Mesendoderm (in vitro differentiated cells): ENCODE measurements at regions not wholly inside any gene's neighbourhood (a gene's known extent, or its start where the extent isn't known, plus 50 kb on each side); places are given as distances from the start of the nearest gene placed in this dataset.
A peak's percentile ranks its signal among the peaks of the same experiment; 100 is the strongest.

Experiments used
- DNase-seq: peaks from one replicate; pipeline ENCODE4 v3.0.0; 2013
- H2AK5ac ChIP-seq: 2 replicates; pipeline ENCODE4 v1.6.1; 2013; ENCODE audit warnings: low read length, inconsistent platforms
- H2BK120ac ChIP-seq: 2 replicates; pipeline ENCODE4 v1.6.1; 2013; ENCODE audit warnings: low read depth, mild to moderate bottlenecking, low read length, moderate library complexity, mixed read lengths
- H2BK15ac ChIP-seq: replicated peaks from 2 replicates; pipeline ENCODE4 v1.6.1; 2013; ENCODE audit warnings: low read depth, mild to moderate bottlenecking, moderate library complexity
- H2BK5ac ChIP-seq: 2 replicates; pipeline ENCODE4 v1.6.1; 2013; ENCODE audit warnings: low read length, inconsistent platforms
- H3K18ac ChIP-seq: 2 replicates; pipeline ENCODE4 v1.6.1; 2013; ENCODE audit warnings: mild to moderate bottlenecking, low read length, mixed read lengths
- H3K23ac ChIP-seq: one replicate; pipeline ENCODE4 v1.6.1; 2013; ENCODE audit warnings: low read length
- H3K27ac ChIP-seq: 2 replicates; pipeline ENCODE4 v1.5.1; 2013; ENCODE audit warnings: low read depth, mild to moderate bottlenecking, inconsistent platforms, low read length, moderate library complexity
- H3K27me3 ChIP-seq: 2 replicates; pipeline ENCODE4 v1.6.1; 2013; ENCODE audit warnings: low read length, control low read depth, mild to moderate bottlenecking, inconsistent platforms; ENCODE audit not compliant: insufficient read depth, poor library complexity
- H3K36me3 ChIP-seq: 2 replicates; pipeline ENCODE4 v1.6.1; 2013; ENCODE audit warnings: low read length, inconsistent platforms; ENCODE audit not compliant: control insufficient read depth, insufficient read depth
- H3K4ac ChIP-seq: one replicate; pipeline ENCODE4 v1.6.1; 2013; ENCODE audit warnings: low read depth, mild to moderate bottlenecking, low read length, moderate library complexity
- H3K4me1 ChIP-seq: 2 replicates; pipeline ENCODE4 v1.6.1; 2013; ENCODE audit warnings: low read depth, low read length, inconsistent platforms; ENCODE audit not compliant: control insufficient read depth
- H3K4me2 ChIP-seq: 2 replicates; pipeline ENCODE4 v1.6.1; 2013; ENCODE audit warnings: low read length
- H3K4me3 ChIP-seq: 2 replicates; pipeline ENCODE4 v1.5.1; 2013; ENCODE audit warnings: mild to moderate bottlenecking, low read length
- H3K56ac ChIP-seq: one replicate; pipeline ENCODE4 v1.6.1; 2013; ENCODE audit warnings: low read length
- H3K79me1 ChIP-seq: 2 replicates; pipeline ENCODE4 v1.6.1; 2013; ENCODE audit warnings: low read length, inconsistent platforms
- H3K79me2 ChIP-seq: 2 replicates; pipeline ENCODE4 v1.6.1; 2013; ENCODE audit warnings: mild to moderate bottlenecking, low read length; ENCODE audit not compliant: control insufficient read depth, insufficient read depth
- H3K9ac ChIP-seq: 2 replicates; pipeline ENCODE4 v1.6.1; 2013; ENCODE audit warnings: low read length, inconsistent platforms
- H4K5ac ChIP-seq: one replicate; pipeline ENCODE4 v1.6.1; 2013; ENCODE audit warnings: low read length
- H4K8ac ChIP-seq: one replicate; pipeline ENCODE4 v1.6.1; 2013; ENCODE audit warnings: low read depth, mild to moderate bottlenecking, control low read depth, low read length, moderate library complexity
- WGBS: extraction: QIAGEN DNeasy Blood & Tissue Kit; methylation state at CpG from one replicate; pipeline ENCODE4 v1.1.7; 2013; ENCODE audit warnings: low lambda C conversion rate, missing lambda C conversion rate; ENCODE audit not compliant: insufficient coverage; ENCODE audit errors: extremely low coverage; 5-methylcytosine and 5-hydroxymethylcytosine counted together

DNA sequence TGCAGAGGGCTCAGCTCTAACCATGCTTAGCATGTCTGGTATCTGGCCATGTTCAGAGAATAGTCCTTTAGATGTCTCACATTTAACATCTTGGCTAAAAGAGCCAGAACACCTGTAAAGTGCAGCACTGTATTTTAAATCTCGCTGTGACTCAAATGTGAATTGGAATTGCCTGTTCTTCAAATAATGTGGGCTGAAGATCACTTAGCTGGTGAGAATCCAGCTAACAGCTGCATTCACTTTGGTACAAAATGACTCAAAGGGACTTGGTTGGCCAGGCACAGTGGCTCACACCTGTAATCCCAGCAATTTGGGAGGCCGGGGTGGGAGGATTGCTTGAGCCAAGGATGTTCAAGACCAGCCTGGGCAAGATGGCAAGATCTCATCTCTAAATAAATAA lies 63.5 kb upstream of the PLAC8 start:
- H3K79me2 ChIP-seq = no peaks in the 10 kb centered on the region
- H3K9ac ChIP-seq = no peak overlapping the region
- H3K36me3 ChIP-seq = no peaks in the 10 kb centered on the region
- H2BK15ac ChIP-seq = no peak overlapping the region
- no peak overlapping the region for H2BK5ac ChIP-seq
- no peaks in the 10 kb centered on the region for H3K79me1 ChIP-seq
- no peak overlapping the region for H2AK5ac ChIP-seq
- DNase-seq = no peak
- no peaks in the 10 kb centered on the region for H3K4me1 ChIP-seq
- no peak overlapping the region for H3K27ac ChIP-seq
- H4K5ac ChIP-seq = no peak overlapping the region
- no peak overlapping the region for H2BK120ac ChIP-seq
- H3K4ac ChIP-seq = no peak overlapping the region
- no CpG with 5 or more reads among the region's 2 CpGs for WGBS
- H3K23ac ChIP-seq = no peak overlapping the region
- no peak overlapping the region for H3K56ac ChIP-seq
- no peaks in the 10 kb centered on the region for H3K27me3 ChIP-seq
- no peak overlapping the region for H3K18ac ChIP-seq
- H3K4me3 ChIP-seq = no peak overlapping the region
- H3K4me2 ChIP-seq = no peak overlapping the region
- no peak overlapping the region for H4K8ac ChIP-seq

DNA sequence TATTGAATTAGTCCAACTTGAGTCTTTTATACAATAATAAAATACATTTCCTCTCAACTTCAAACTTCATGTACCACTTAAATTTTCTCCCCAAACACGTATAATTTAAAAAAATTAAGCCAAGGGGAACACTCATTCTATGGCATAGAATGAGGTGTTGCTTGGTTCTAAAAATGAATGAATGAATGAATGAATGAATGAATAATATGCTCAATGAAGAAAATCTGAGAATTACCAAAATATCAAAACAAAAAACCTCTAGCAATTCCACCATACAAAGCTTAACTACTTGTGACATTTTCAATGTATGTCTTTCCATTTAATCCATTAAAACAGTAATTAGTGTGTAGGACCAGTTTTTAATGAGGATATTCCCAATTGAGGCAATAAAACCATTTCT lies 62.7 kb upstream of the PLAC8 start:
- H3K27me3 ChIP-seq = no peaks in the 10 kb centered on the region
- H3K4ac ChIP-seq = no peak overlapping the region
- H4K8ac ChIP-seq = no peak overlapping the region
- no peak overlapping the region for H3K18ac ChIP-seq
- H3K56ac ChIP-seq = no peak overlapping the region
- H3K79me2 ChIP-seq = no peaks in the 10 kb centered on the region
- H3K79me1 ChIP-seq = no peaks in the 10 kb centered on the region
- H2AK5ac ChIP-seq = no peak overlapping the region
- H4K5ac ChIP-seq = no peak overlapping the region
- no peaks in the 10 kb centered on the region for H3K4me1 ChIP-seq
- H3K4me2 ChIP-seq = no peak overlapping the region
- H2BK120ac ChIP-seq = no peak overlapping the region
- H3K23ac ChIP-seq = no peak overlapping the region
- 0% methylated on average over 1 of the region's 1 CpG for WGBS
- H3K4me3 ChIP-seq = no peak overlapping the region
- no peak overlapping the region for H3K27ac ChIP-seq
- no peak overlapping the region for H2BK5ac ChIP-seq
- H3K9ac ChIP-seq = no peak overlapping the region
- H2BK15ac ChIP-seq = no peak overlapping the region
- no peaks in the 10 kb centered on the region for H3K36me3 ChIP-seq
- DNase-seq = no peak

DNA sequence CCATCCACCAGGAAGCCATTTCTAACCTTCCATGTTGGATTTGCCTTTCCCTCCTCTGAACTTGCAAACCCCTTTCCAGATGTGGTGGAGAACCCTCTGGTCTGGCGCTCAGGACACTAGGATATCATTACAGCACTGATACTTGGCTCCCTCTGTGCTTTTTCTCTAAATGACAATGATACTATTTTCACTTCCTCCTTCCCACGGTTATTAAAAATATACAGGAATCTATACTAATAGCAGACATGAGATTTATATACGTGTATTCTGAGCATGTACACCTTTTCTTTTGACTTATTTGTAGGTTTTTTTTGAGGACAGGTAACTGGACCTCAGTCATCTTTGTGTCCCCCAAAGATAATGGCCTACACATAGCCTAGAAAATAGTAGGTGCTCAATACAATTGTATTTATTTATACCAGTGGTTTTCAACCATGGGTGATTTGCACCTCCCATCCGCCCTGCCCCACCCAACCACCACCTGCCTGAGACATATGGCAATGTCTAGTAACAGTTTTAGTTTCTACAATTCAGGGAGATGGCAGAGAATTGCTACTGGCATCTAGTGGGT lies 60.4 kb upstream of the PLAC8 start:
- Histone ChIP-seq H2BK15ac (no peak overlapping the region), H2BK120ac (no peak overlapping the region), H3K27me3 (no peaks in the 10 kb centered on the region), H3K56ac (no peak overlapping the region), H4K8ac (no peak overlapping the region), H2AK5ac (no peak overlapping the region), H3K4me1 (no peaks in the 10 kb centered on the region), H3K27ac (no peak overlapping the region), H3K4me2 (no peak overlapping the region), H3K23ac (no peak overlapping the region), H3K79me2 (no peaks in the 10 kb centered on the region), H3K4ac (no peak overlapping the region), H3K18ac (no peak overlapping the region), H3K36me3 (no peaks in the 10 kb centered on the region), H2BK5ac (no peak overlapping the region), H3K4me3 (no peak overlapping the region), H4K5ac (no peak overlapping the region), H3K79me1 (no peaks in the 10 kb centered on the region), H3K9ac (no peak overlapping the region)
- WGBS = no CpG with 5 or more reads among the region's 4 CpGs
- DNase-seq = no peak

DNA sequence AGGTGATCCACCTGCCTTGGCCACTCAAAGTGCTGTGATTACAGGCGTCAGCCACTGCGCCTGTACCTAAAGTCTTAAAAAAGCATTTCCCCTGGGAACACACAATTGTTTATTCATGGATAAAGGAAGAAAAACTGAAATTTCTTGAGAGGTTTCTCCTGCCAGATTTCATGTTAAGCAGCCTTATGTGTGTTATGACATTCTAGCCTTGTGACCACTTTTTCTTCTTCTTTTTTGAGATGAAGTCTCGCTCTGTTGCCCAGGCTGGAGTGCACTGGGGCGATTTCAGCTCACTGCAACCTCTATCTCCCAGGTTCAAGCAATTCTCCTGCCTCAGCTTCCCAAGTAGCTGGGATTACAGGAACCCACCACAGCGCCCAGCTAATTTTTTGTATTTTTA lies 57.8 kb upstream of the PLAC8 start:
- H3K9ac ChIP-seq = no peak overlapping the region
- H3K4me3 ChIP-seq = no peak overlapping the region
- H3K56ac ChIP-seq = no peak overlapping the region
- no peak overlapping the region for H3K4ac ChIP-seq
- WGBS = no CpG with 5 or more reads among the region's 5 CpGs
- no peaks in the 10 kb centered on the region for H3K4me1 ChIP-seq
- no peak overlapping the region for H3K23ac ChIP-seq
- H2BK15ac ChIP-seq = no peak overlapping the region
- no peak overlapping the region for H3K27ac ChIP-seq
- no peaks in the 10 kb centered on the region for H3K36me3 ChIP-seq
- no peak for DNase-seq
- H3K18ac ChIP-seq = no peak overlapping the region
- no peak overlapping the region for H2AK5ac ChIP-seq
- no peak overlapping the region for H3K4me2 ChIP-seq
- H3K79me2 ChIP-seq = no peaks in the 10 kb centered on the region
- no peaks in the 10 kb centered on the region for H3K27me3 ChIP-seq
- H2BK5ac ChIP-seq = no peak overlapping the region
- no peak overlapping the region for H4K5ac ChIP-seq
- H2BK120ac ChIP-seq = no peak overlapping the region
- H3K79me1 ChIP-seq = no peaks in the 10 kb centered on the region
- no peak overlapping the region for H4K8ac ChIP-seq

DNA sequence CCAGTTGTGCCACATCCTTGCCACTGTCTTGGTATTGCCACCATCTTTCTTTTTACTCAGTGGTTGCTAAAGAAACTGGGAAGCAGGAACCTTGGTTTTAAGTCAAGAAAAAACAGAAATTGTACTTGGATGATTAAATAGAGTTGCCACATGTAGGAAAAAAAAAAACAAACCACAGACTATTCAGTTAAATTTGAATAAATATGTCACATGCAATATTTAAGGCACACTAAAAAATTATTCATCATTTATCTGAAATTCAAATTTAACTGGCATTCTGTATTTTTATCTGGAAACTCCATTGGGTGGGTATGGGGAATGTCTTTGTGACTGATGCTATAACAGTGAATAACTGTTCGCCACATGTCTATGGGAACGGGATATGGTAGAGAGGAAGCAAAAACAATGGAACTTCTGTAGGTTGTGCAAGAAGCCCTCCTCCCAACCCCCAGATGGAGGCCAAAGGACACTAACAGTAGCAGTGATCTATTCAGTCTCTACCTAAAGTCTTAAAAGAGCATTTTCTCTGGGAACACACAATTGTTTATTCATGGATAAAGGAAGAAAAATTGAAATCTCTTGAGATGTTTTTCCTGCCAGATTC lies 57.0 kb upstream of the PLAC8 start:
- Histone ChIP-seq H2BK120ac (peak overlapping the region; percentile 38), H3K56ac (no peak overlapping the region), H3K4me2 (no peak overlapping the region), H3K36me3 (no peaks in the 10 kb centered on the region), H3K79me1 (no peaks in the 10 kb centered on the region), H2BK15ac (no peak overlapping the region), H4K8ac (no peak overlapping the region), H4K5ac (no peak overlapping the region), H3K9ac (no peak overlapping the region), H3K4me3 (no peak overlapping the region), H3K18ac (no peak overlapping the region), H3K4ac (no peak overlapping the region), H3K4me1 (no peaks in the 10 kb centered on the region), H2AK5ac (no peak overlapping the region), H3K23ac (no peak overlapping the region), H3K27me3 (no peaks in the 10 kb centered on the region), H2BK5ac (no peak overlapping the region), H3K27ac (no peak overlapping the region), H3K79me2 (no peaks in the 10 kb centered on the region)
- no peak for DNase-seq
- no CpG with 5 or more reads among the region's 2 CpGs for WGBS

DNA sequence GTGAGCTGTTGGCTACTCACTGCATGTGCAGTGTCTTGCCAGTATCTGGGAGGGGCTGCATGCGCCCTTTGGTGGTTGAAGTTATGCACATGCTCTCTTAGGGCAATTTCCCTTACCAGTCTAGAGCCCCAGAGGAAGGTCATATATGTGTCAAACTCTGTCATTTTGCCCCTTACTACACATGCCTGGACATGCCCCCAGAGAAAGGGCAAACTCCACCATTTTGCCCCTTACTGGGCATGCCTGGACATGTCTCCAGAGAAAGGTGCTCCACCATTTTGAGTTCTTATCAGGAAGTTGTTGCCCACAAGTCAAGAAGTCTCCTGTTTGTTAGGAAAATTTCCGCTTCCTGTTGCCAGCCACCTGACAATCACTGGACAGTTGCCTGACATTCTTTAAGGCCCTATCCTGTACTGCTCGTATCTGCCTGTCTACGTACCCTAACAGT lies 56.4 kb upstream of the PLAC8 start:
- no peak overlapping the region for H2BK120ac ChIP-seq
- H3K27me3 ChIP-seq = no peaks in the 10 kb centered on the region
- H3K79me1 ChIP-seq = no peaks in the 10 kb centered on the region
- no peak overlapping the region for H3K4me3 ChIP-seq
- no peak overlapping the region for H3K56ac ChIP-seq
- H3K36me3 ChIP-seq = no peaks in the 10 kb centered on the region
- no peak overlapping the region for H2AK5ac ChIP-seq
- no peak overlapping the region for H3K18ac ChIP-seq
- no peak overlapping the region for H2BK15ac ChIP-seq
- no peak overlapping the region for H4K8ac ChIP-seq
- no peak overlapping the region for H3K4me2 ChIP-seq
- no CpG with 5 or more reads among the region's 4 CpGs for WGBS
- H3K79me2 ChIP-seq = no peaks in the 10 kb centered on the region
- no peak for DNase-seq
- H4K5ac ChIP-seq = no peak overlapping the region
- H3K9ac ChIP-seq = no peak overlapping the region
- H2BK5ac ChIP-seq = peak overlapping the region; percentile 59
- H3K27ac ChIP-seq = no peak overlapping the region
- peak overlapping the region; percentile 43 for H3K4ac ChIP-seq
- no peak overlapping the region for H3K23ac ChIP-seq
- no peaks in the 10 kb centered on the region for H3K4me1 ChIP-seq
